ENCODE measurements at regions not wholly inside any gene's neighbourhood (a gene's known extent, or its start where the extent isn't known, plus 50 kb on each side); places are given as distances from the start of the nearest gene placed in this dataset.

DNA sequence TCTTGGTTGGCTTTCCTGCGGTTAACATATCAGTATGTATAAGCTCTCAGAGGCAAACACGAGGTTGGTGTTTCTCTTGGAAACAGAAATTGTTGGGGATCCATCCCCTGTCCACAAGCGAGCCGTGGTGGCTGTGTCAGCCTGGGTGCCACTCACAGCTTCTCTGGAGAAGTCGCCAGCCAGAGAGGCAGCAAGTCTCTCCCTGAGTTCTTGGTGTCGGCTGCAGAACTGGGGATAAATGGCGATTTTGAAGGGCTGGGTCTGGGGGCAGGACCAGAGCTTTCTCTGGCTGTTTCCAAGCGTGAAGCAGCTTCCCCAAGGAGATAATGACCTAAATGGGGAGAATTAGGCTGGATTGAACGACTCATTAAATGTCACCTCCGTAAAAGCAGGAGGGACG lies 335.3 kb downstream of the GLRX3 start:
- H3K27ac ChIP-seq (ENCODE audit: low read length): no peak overlapping the region
- no peaks in the 10 kb centered on the region for H3K36me3 ChIP-seq (ENCODE audit: control insufficient read depth, insufficient read depth, low read length)
- TF ChIP-seq POLR2AphosphoS5 (IDR thresholded peaks at IDR 0.05; ENCODE audit: low read depth, low read length) (no peak), REST (IDR thresholded peaks at IDR 0.05; ENCODE audit: insufficient read depth in 1 of 2, low read depth in 2 of 2, low read length in 1 of 2) (no peak), TCF7L2 (IDR thresholded peaks at IDR 0.05; ENCODE audit: low read depth, low read length) (no peak), SIN3A (IDR thresholded peaks at IDR 0.05; ENCODE audit: borderline replicate concordance, insufficient read depth, low read depth, low read length) (no peak)
- TF ChIP-seq, protein P1, sequence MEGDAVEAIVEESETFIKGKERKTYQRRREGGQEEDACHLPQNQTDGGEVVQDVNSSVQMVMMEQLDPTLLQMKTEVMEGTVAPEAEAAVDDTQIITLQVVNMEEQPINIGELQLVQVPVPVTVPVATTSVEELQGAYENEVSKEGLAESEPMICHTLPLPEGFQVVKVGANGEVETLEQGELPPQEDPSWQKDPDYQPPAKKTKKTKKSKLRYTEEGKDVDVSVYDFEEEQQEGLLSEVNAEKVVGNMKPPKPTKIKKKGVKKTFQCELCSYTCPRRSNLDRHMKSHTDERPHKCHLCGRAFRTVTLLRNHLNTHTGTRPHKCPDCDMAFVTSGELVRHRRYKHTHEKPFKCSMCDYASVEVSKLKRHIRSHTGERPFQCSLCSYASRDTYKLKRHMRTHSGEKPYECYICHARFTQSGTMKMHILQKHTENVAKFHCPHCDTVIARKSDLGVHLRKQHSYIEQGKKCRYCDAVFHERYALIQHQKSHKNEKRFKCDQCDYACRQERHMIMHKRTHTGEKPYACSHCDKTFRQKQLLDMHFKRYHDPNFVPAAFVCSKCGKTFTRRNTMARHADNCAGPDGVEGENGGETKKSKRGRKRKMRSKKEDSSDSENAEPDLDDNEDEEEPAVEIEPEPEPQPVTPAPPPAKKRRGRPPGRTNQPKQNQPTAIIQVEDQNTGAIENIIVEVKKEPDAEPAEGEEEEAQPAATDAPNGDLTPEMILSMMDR (IDR thresholded peaks at IDR 0.05): no peak
- H3K9me3 ChIP-seq (ENCODE audit: control insufficient read depth, insufficient read depth, low read depth, low read length): no peaks in the 10 kb centered on the region
- H3K4me3 ChIP-seq (ENCODE audit: low read depth in 2 of 2, low read length in 2 of 2): no peak overlapping the region
- DNase-seq (ENCODE audit: low read depth, low spot score) (no peak), ATAC-seq (no peak)
- H3K4me1 ChIP-seq (ENCODE audit: control insufficient read depth, insufficient read depth, low read length): no peaks in the 10 kb centered on the region
- no TSS peak for BruUV-seq (replicated peaks)
- ChIA-PET POLR2A (no interaction called here), CTCF (no interaction called here)
- H3K27me3 ChIP-seq (ENCODE audit: control insufficient read depth, insufficient read depth, low read length): peaks cover 4% of the 10 kb centered on the region; the same call in 1 of the 2 replicates
- intact Hi-C loops (cut with micrococcal nuclease; ENCODE audit: unreplicated experiment) (no loop called here), in situ Hi-C loops (cut with HindIII; ENCODE audit: low pct_unique_long_range_greater_than_20kb, low sequenced_read_pairs) (no loop called here)

DNA sequence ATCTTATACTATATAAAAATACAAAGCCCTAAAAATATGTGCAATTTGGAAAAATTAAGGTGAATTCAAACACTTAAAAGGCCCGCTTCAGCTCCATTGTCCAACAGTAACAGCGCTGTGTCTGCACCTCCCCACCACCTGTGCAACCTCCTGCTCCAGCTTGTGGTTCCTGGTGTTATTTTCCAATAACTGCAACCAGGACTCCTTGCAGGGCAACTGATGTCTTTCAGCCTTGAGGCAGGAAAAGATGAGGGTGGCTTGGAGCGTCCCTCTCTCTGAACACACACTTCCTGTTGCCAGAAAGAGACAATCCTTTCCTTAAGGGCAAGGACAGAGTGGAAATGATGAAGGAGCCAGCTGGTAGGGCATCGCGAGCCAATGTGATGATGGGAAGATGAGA lies 336.0 kb downstream of the GLRX3 start:
- intact Hi-C loops (cut with micrococcal nuclease; ENCODE audit: unreplicated experiment) (no loop called here), in situ Hi-C loops (cut with HindIII; ENCODE audit: low pct_unique_long_range_greater_than_20kb, low sequenced_read_pairs) (no loop called here)
- BruUV-seq (replicated peaks): no TSS peak
- peaks cover 4% of the 10 kb centered on the region; the same call in 1 of the 2 replicates for H3K27me3 ChIP-seq (ENCODE audit: control insufficient read depth, insufficient read depth, low read length)
- ChIA-PET CTCF (no interaction called here), POLR2A (no interaction called here)
- no peak for TF ChIP-seq POLR2AphosphoS5 (IDR thresholded peaks at IDR 0.05; ENCODE audit: low read depth, low read length)
- TF ChIP-seq SIN3A (IDR thresholded peaks at IDR 0.05; ENCODE audit: borderline replicate concordance, insufficient read depth, low read depth, low read length): no peak
- TF ChIP-seq, protein P1 (IDR thresholded peaks at IDR 0.05): no peak
- TF ChIP-seq TCF7L2 (IDR thresholded peaks at IDR 0.05; ENCODE audit: low read depth, low read length): no peak
- no peak for TF ChIP-seq REST (IDR thresholded peaks at IDR 0.05; ENCODE audit: insufficient read depth in 1 of 2, low read depth in 2 of 2, low read length in 1 of 2)
- DNase-seq (ENCODE audit: low read depth, low spot score): no peak
- H3K9me3 ChIP-seq (ENCODE audit: control insufficient read depth, insufficient read depth, low read depth, low read length): no peaks in the 10 kb centered on the region
- no peaks in the 10 kb centered on the region for H3K4me1 ChIP-seq (ENCODE audit: control insufficient read depth, insufficient read depth, low read length)
- H3K36me3 ChIP-seq (ENCODE audit: control insufficient read depth, insufficient read depth, low read length): no peaks in the 10 kb centered on the region
- no peak overlapping the region for H3K4me3 ChIP-seq (ENCODE audit: low read depth in 2 of 2, low read length in 2 of 2)
- no peak for ATAC-seq
- H3K27ac ChIP-seq (ENCODE audit: low read length): no peak overlapping the region
